ENCODE measurements at regions not wholly inside any gene's neighbourhood (a gene's known extent, or its start where the extent isn't known, plus 50 kb on each side); places are given as distances from the start of the nearest gene placed in this dataset.
A peak's percentile ranks its signal among the peaks of the same experiment; 100 is the strongest.
"Not testable (repeated sequence)": the region's sequence is repeated elsewhere in the genome, so short reads cannot be mapped to it uniquely, and the experiment has no call there.

- in situ Hi-C loops (cut with HindIII; ENCODE audit: low pct_unique_long_range_greater_than_20kb, low sequenced_read_pairs) = no loop called here
- DNase-seq (ENCODE audit: low read depth, low spot score) = no peak
Measured at GRCh38 chr11:97092823-97093222, 703.0 kb downstream of the JRKL start.

GRCh38 chr11:97102180-97102579, 712.4 kb downstream of the JRKL start:
- DNase-seq (ENCODE audit: low read depth, low spot score); in situ Hi-C loops (cut with HindIII; ENCODE audit: low pct_unique_long_range_greater_than_20kb, low sequenced_read_pairs): not testable (repeated sequence)

- in situ Hi-C loops (cut with HindIII; ENCODE audit: low pct_unique_long_range_greater_than_20kb, low sequenced_read_pairs) = no loop called here
Measured at GRCh38 chr11:97107604-97108003, 717.8 kb downstream of the JRKL start.

GRCh38 chr11:97109078-97109477, 719.3 kb downstream of the JRKL start:
- in situ Hi-C loops (cut with HindIII; ENCODE audit: low pct_unique_long_range_greater_than_20kb, low sequenced_read_pairs) = no loop called here
- no peak for DNase-seq (ENCODE audit: low read depth, low spot score)

More at GRCh38 chr11:97107604-97108003, 717.8 kb downstream of the JRKL start:
- DNase-seq (ENCODE audit: low read depth, low spot score) = no peak

GRCh38 chr11:97110376-97110775, 720.6 kb downstream of the JRKL start:
- in situ Hi-C loops (cut with HindIII; ENCODE audit: low pct_unique_long_range_greater_than_20kb, low sequenced_read_pairs) = no loop called here
- no peak for DNase-seq (ENCODE audit: low read depth, low spot score)

GRCh38 chr11:97111559-97111958, 721.7 kb downstream of the JRKL start:
- in situ Hi-C loops (cut with HindIII; ENCODE audit: low pct_unique_long_range_greater_than_20kb, low sequenced_read_pairs) = no loop called here

GRCh38 chr11:97118614-97119200, 728.9 kb downstream of the JRKL start:
- in situ Hi-C loops (cut with HindIII; ENCODE audit: low pct_unique_long_range_greater_than_20kb, low sequenced_read_pairs) = no loop called here
- DNase-seq (ENCODE audit: low read depth, low spot score) = no peak

More at GRCh38 chr11:97111559-97111958, 721.7 kb downstream of the JRKL start:
- no peak for DNase-seq (ENCODE audit: low read depth, low spot score)

- in situ Hi-C loops (cut with HindIII; ENCODE audit: low pct_unique_long_range_greater_than_20kb, low sequenced_read_pairs) = no loop called here
Measured at GRCh38 chr11:97123237-97123636, 733.4 kb downstream of the JRKL start.

GRCh38 chr11:97136067-97136466, 746.3 kb downstream of the JRKL start:
- in situ Hi-C loops (cut with HindIII; ENCODE audit: low pct_unique_long_range_greater_than_20kb, low sequenced_read_pairs) = no loop called here
- no peak for DNase-seq (ENCODE audit: low read depth, low spot score)

More at GRCh38 chr11:97123237-97123636, 733.4 kb downstream of the JRKL start:
- no peak for DNase-seq (ENCODE audit: low read depth, low spot score)

- in situ Hi-C loops (cut with HindIII; ENCODE audit: low pct_unique_long_range_greater_than_20kb, low sequenced_read_pairs) = no loop called here
- DNase-seq (ENCODE audit: low read depth, low spot score) = peak; percentile 52
Measured at GRCh38 chr11:97140885-97141494, 751.2 kb downstream of the JRKL start.

- in situ Hi-C loops (cut with HindIII; ENCODE audit: low pct_unique_long_range_greater_than_20kb, low sequenced_read_pairs) = no loop called here
- no peak for DNase-seq (ENCODE audit: low read depth, low spot score)
Measured at GRCh38 chr11:97143463-97143862, 753.6 kb downstream of the JRKL start.

GRCh38 chr11:97149741-97150140, 759.9 kb downstream of the JRKL start:
- DNase-seq (ENCODE audit: low read depth, low spot score) = no peak
- in situ Hi-C loops (cut with HindIII; ENCODE audit: low pct_unique_long_range_greater_than_20kb, low sequenced_read_pairs) = no loop called here

GRCh38 chr11:97157221-97157740, 767.5 kb downstream of the JRKL start:
- in situ Hi-C loops (cut with HindIII; ENCODE audit: low pct_unique_long_range_greater_than_20kb, low sequenced_read_pairs) = no loop called here
- DNase-seq (ENCODE audit: low read depth, low spot score) = no peak

- in situ Hi-C loops (cut with HindIII; ENCODE audit: low pct_unique_long_range_greater_than_20kb, low sequenced_read_pairs) = no loop called here
- no peak for DNase-seq (ENCODE audit: low read depth, low spot score)
Measured at GRCh38 chr11:97158243-97158642, 768.4 kb downstream of the JRKL start.

GRCh38 chr11:97163631-97164191, 773.9 kb downstream of the JRKL start:
- in situ Hi-C loops (cut with HindIII; ENCODE audit: low pct_unique_long_range_greater_than_20kb, low sequenced_read_pairs) = no loop called here
- no peak for DNase-seq (ENCODE audit: low read depth, low spot score)

- in situ Hi-C loops (cut with HindIII; ENCODE audit: low pct_unique_long_range_greater_than_20kb, low sequenced_read_pairs) = no loop called here
- DNase-seq (ENCODE audit: low read depth, low spot score) = no peak
Measured at GRCh38 chr11:97201743-97202612, 812.2 kb downstream of the JRKL start.

GRCh38 chr11:97202613-97203292, 812.9 kb downstream of the JRKL start:
- in situ Hi-C loops (cut with HindIII; ENCODE audit: low pct_unique_long_range_greater_than_20kb, low sequenced_read_pairs) = no loop called here

GRCh38 chr11:97218011-97218410, 828.2 kb downstream of the JRKL start:
- DNase-seq (ENCODE audit: low read depth, low spot score) = no peak
- in situ Hi-C loops (cut with HindIII; ENCODE audit: low pct_unique_long_range_greater_than_20kb, low sequenced_read_pairs) = no loop called here

More at GRCh38 chr11:97202613-97203292, 812.9 kb downstream of the JRKL start:
- no peak for DNase-seq (ENCODE audit: low read depth, low spot score)
